GM18870 (cell line): ENCODE measurements at regions not wholly inside any gene's neighbourhood (a gene's known extent, or its start where the extent isn't known, plus 50 kb on each side); places are given as distances from the start of the nearest gene placed in this dataset.
"Not testable (repeated sequence)": the region's sequence is repeated elsewhere in the genome, so short reads cannot be mapped to it uniquely, and the experiment has no call there.

ENCODE experiments used
- ATAC-seq: cut with Tn5 transposase; IDR thresholded peaks from one replicate; pipeline ENCODE4 v1.9.1; 2021; ENCODE audit warnings: moderate library complexity; ENCODE audit not compliant: unreplicated experiment

GRCh38 chr4:110837896-110838450, 215.1 kb upstream of the PITX2 start:
- no peak for ATAC-seq

GRCh38 chr4:110840221-110840654, 217.4 kb upstream of the PITX2 start:
- no peak for ATAC-seq

GRCh38 chr4:110848787-110849186, 225.9 kb upstream of the PITX2 start:
- no peak for ATAC-seq

- ATAC-seq = no peak
These were observed 226.6 kb upstream of the PITX2 start for GRCh38 chr4:110849461-110849860.

GRCh38 chr4:110850461-110851442, 227.9 kb upstream of the PITX2 start:
- no peak for ATAC-seq

- no peak for ATAC-seq
These were observed 229.1 kb upstream of the PITX2 start for GRCh38 chr4:110851989-110852388.

- ATAC-seq = no peak
These were observed 229.9 kb upstream of the PITX2 start for GRCh38 chr4:110852793-110853192.

- no peak for ATAC-seq
These were observed 230.4 kb upstream of the PITX2 start for GRCh38 chr4:110853242-110853641.

- no peak for ATAC-seq
These were observed 231.3 kb upstream of the PITX2 start for GRCh38 chr4:110854021-110854678.

GRCh38 chr4:110860125-110860524, 237.2 kb upstream of the PITX2 start:
- no peak for ATAC-seq

GRCh38 chr4:110860901-110861300, 238.0 kb upstream of the PITX2 start:
- no peak for ATAC-seq

- no peak for ATAC-seq
These were observed 242.9 kb upstream of the PITX2 start for GRCh38 chr4:110865611-110866259.

GRCh38 chr4:110867251-110867960, 244.5 kb upstream of the PITX2 start:
- ATAC-seq = peak; percentile 61

GRCh38 chr4:110867981-110868720, 245.3 kb upstream of the PITX2 start:
- ATAC-seq = no peak

GRCh38 chr4:110869114-110869513, 246.2 kb upstream of the PITX2 start:
- no peak for ATAC-seq

- ATAC-seq = peak; percentile 93
These were observed 247.1 kb upstream of the PITX2 start for GRCh38 chr4:110869862-110870572.

- ATAC-seq = not testable (repeated sequence)
These were observed 253.3 kb upstream of the PITX2 start for GRCh38 chr4:110876214-110876613.

GRCh38 chr4:110876866-110877265, 254.0 kb upstream of the PITX2 start:
- ATAC-seq = no peak

- ATAC-seq = no peak
These were observed 255.0 kb upstream of the PITX2 start for GRCh38 chr4:110877778-110878370.
